ENCODE measurements at regions not wholly inside any gene's neighbourhood (a gene's known extent, or its start where the extent isn't known, plus 50 kb on each side); places are given as distances from the start of the nearest gene placed in this dataset.
"Not testable (repeated sequence)": the region's sequence is repeated elsewhere in the genome, so short reads cannot be mapped to it uniquely, and the experiment has no call there.

DNA sequence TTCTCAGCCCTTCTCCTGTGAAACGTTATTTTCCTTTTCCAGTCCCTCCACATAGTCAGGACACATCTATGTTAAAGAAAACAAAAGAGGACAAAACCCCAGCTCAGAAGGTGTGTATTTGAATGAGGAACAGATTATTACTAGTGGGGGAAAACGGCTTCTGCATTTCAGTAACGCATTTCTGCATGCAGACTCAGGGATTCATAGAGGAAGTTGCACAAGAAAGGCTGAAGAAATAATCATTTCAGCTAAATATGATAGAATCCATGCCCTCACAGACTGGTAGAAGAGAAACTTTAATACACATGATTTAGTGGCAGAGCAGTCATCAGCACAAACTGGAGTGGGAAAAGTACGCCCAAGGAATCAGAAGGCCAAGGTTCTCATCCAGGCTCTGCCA is 270.8 kb upstream of the FGF13 start:
- Mint-ChIP-seq H3K4me1 (no peaks in the 10 kb centered on the region), H3K27ac (no peak overlapping the region), H3K27me3 (ENCODE audit: low read depth) (no peaks in the 10 kb centered on the region), H3K36me3 (no peaks in the 10 kb centered on the region), H3K4me3 (no peak overlapping the region), H3K9me3 (no peaks in the 10 kb centered on the region)
- no peak for DNase-seq (ENCODE audit: low spot score in 2 of 2, unreplicated experiment in 2 of 2)
- TF ChIP-seq, protein P1, sequence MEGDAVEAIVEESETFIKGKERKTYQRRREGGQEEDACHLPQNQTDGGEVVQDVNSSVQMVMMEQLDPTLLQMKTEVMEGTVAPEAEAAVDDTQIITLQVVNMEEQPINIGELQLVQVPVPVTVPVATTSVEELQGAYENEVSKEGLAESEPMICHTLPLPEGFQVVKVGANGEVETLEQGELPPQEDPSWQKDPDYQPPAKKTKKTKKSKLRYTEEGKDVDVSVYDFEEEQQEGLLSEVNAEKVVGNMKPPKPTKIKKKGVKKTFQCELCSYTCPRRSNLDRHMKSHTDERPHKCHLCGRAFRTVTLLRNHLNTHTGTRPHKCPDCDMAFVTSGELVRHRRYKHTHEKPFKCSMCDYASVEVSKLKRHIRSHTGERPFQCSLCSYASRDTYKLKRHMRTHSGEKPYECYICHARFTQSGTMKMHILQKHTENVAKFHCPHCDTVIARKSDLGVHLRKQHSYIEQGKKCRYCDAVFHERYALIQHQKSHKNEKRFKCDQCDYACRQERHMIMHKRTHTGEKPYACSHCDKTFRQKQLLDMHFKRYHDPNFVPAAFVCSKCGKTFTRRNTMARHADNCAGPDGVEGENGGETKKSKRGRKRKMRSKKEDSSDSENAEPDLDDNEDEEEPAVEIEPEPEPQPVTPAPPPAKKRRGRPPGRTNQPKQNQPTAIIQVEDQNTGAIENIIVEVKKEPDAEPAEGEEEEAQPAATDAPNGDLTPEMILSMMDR (IDR thresholded peaks at IDR 0.05; ENCODE audit: unreplicated experiment) = no peak

DNA sequence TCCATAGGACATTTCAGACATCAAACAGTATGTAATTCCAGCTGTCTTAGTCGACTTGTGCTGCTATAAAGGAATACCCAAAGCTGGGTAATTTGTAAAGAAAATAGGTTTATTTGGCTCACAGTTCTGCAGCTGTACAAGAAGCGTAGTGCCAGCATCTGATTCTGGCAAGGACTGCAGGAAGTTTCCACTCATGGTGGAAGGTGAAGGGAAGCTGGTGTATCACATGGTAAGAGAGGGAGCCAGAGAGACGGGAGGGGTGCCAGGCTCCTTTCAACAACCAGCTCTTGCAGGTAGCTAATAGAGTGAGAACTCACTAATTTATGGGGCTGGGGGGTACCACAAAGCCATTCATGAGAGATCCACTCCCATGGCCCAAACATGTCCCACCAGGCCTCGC is 253.0 kb upstream of the FGF13 start:
- Mint-ChIP-seq H3K4me3 (no peak overlapping the region), H3K9me3 (peaks cover 4% of the 10 kb centered on the region), H3K36me3 (no peaks in the 10 kb centered on the region), H3K4me1 (no peaks in the 10 kb centered on the region), H3K27me3 (ENCODE audit: low read depth) (no peaks in the 10 kb centered on the region), H3K27ac (no peak overlapping the region)
- TF ChIP-seq, protein P1 (IDR thresholded peaks at IDR 0.05; ENCODE audit: unreplicated experiment) = no peak
- DNase-seq (ENCODE audit: low spot score in 2 of 2, unreplicated experiment in 2 of 2) = no peak

DNA sequence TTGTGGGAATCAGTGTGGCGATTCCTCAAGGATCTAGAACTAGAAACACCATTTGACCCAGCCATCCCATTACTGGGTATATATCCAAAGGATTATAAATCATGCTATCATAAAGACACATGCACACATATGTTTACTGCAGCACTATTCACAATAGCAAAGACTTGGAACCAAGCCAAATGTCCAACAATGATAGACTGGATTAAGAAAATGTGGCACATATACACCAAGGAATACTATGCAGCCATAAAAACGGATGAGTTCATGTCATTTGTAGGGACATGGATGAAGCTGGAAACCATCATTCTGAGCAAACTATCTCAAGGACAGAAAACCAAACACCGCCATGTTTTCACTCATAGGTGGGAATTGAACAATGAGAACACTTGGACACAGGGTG is 250.9 kb upstream of the FGF13 start:
- not testable (repeated sequence) for H3K4me3 Mint-ChIP-seq; H3K9me3 Mint-ChIP-seq; H3K36me3 Mint-ChIP-seq; DNase-seq (ENCODE audit: low spot score in 2 of 2, unreplicated experiment in 2 of 2); H3K27me3 Mint-ChIP-seq (ENCODE audit: low read depth); H3K4me1 Mint-ChIP-seq; H3K27ac Mint-ChIP-seq

DNA sequence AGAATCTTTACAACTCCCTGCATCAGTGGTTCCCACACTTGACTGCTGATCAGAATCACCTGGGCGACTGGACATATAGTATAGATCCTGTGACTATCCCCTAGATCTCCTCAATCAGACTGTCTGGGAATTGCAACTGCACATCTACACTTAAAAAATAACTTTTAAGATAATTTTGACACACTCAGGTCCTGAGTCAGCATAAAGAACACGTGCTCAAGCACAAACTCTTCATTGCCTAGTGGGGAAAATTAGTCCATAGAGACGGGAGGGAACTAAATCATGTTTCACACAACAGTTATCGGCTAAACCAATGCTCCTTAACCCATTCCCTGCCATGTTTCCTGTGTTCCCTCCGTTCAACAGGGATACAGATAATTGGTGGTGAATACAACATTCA is 243.5 kb upstream of the FGF13 start:
- no peaks in the 10 kb centered on the region for H3K36me3 Mint-ChIP-seq
- no peak overlapping the region for H3K27ac Mint-ChIP-seq
- no peak overlapping the region for H3K4me3 Mint-ChIP-seq
- DNase-seq (ENCODE audit: low spot score in 2 of 2, unreplicated experiment in 2 of 2) = no peak
- no peaks in the 10 kb centered on the region for H3K4me1 Mint-ChIP-seq
- H3K27me3 Mint-ChIP-seq (ENCODE audit: low read depth) = no peaks in the 10 kb centered on the region
- peaks cover 6% of the 10 kb centered on the region for H3K9me3 Mint-ChIP-seq
- TF ChIP-seq, protein P1 (IDR thresholded peaks at IDR 0.05; ENCODE audit: unreplicated experiment) = no peak

DNA sequence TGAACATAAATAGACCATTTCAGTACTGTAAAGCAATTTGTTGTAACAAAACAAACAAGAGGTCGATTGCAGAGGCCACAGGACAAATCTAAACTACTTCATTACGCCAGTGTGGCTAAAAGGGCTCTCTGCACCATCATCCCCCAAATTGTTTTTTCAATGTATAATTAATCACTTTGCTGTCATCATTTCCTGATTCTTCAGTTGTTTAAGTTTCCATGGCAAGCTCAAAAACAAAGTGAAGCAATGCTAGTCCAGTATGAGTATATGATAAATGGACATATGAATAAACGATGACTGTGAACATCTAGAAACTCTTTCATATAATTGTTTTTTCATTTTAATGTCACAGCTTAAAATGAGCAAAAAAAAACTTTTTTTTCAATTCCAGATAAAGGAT is 235.4 kb upstream of the FGF13 start:
- no peaks in the 10 kb centered on the region for H3K27me3 Mint-ChIP-seq (ENCODE audit: low read depth)
- no peak overlapping the region for H3K27ac Mint-ChIP-seq
- no peaks in the 10 kb centered on the region for H3K4me1 Mint-ChIP-seq
- no peak for DNase-seq (ENCODE audit: low spot score in 2 of 2, unreplicated experiment in 2 of 2)
- peaks cover 4% of the 10 kb centered on the region for H3K9me3 Mint-ChIP-seq
- no peak overlapping the region for H3K4me3 Mint-ChIP-seq
- TF ChIP-seq, protein P1 (IDR thresholded peaks at IDR 0.05; ENCODE audit: unreplicated experiment) = no peak
- no peaks in the 10 kb centered on the region for H3K36me3 Mint-ChIP-seq

DNA sequence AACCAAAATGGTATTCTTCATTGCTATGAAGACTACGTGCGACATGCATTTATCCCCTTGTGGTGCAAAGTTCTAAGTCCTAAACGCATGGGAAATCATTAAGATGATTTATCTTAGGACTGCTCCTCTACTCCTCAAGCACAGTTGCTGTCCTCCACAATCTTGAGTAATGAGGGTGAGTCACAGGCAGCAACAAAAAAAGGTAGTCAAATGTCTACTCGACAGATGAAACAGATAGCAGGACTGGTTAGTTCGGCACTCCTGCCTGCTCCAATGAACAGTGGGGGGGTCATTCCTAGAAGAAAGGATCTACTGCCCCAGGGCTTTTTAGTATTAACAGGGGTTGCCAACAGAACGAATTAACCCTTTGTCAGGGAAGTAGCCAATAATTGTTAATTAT is 233.7 kb upstream of the FGF13 start:
- Mint-ChIP-seq H3K27me3 (ENCODE audit: low read depth) (no peaks in the 10 kb centered on the region), H3K36me3 (no peaks in the 10 kb centered on the region), H3K4me3 (no peak overlapping the region), H3K4me1 (no peaks in the 10 kb centered on the region), H3K9me3 (no peaks in the 10 kb centered on the region), H3K27ac (no peak overlapping the region)
- no peak for DNase-seq (ENCODE audit: low spot score in 2 of 2, unreplicated experiment in 2 of 2)
- TF ChIP-seq, protein P1 (IDR thresholded peaks at IDR 0.05; ENCODE audit: unreplicated experiment) = no peak
